NB4 (cell line): ENCODE measurements at regions not wholly inside any gene's neighbourhood (a gene's known extent, or its start where the extent isn't known, plus 50 kb on each side); places are given as distances from the start of the nearest gene placed in this dataset.

Experiments used
- DNase-seq: peaks from one replicate; pipeline ENCODE4 v3.0.0; 2010; ENCODE audit warnings: low read depth
- H3K4me3 ChIP-seq: one replicate; pipeline ENCODE4 v1.5.1; 2011; ENCODE audit warnings: mild to moderate bottlenecking, low read depth, low read length, moderate library complexity
- CTCF ChIP-seq: IDR thresholded peaks from one replicate; pipeline ENCODE4 v1.5.1; 2012; ENCODE audit warnings: low read depth, low read length
- MAX ChIP-seq: IDR thresholded peaks from 2 replicates; pipeline ENCODE4 v1.6.1; 2011; ENCODE audit warnings: low read depth, low read length
- MYC ChIP-seq: IDR thresholded peaks from 2 replicates; pipeline ENCODE4 v1.6.1; 2011; ENCODE audit warnings: low read depth, low read length
- POLR2A ChIP-seq: IDR thresholded peaks from 2 replicates; pipeline ENCODE4 v1.6.1; 2011; ENCODE audit warnings: mild to moderate bottlenecking; ENCODE audit not compliant: insufficient read length; ENCODE audit errors: extremely low read depth

GRCh38 chr6:65943548-65943947, 236.5 kb upstream of the EYS start:
- TF ChIP-seq MYC: no peak
- TF ChIP-seq MAX: no peak
- no peak for TF ChIP-seq CTCF
- TF ChIP-seq POLR2A: no peak
- H3K4me3 ChIP-seq: no peak overlapping the region
- no peak for DNase-seq

- no peak overlapping the region for H3K4me3 ChIP-seq
- no peak for DNase-seq
- no peak for TF ChIP-seq POLR2A
- no peak for TF ChIP-seq MAX
- TF ChIP-seq CTCF: no peak
- TF ChIP-seq MYC: no peak
These were observed 236.0 kb upstream of the EYS start for GRCh38 chr6:65943051-65943450.

GRCh38 chr6:65938000-65938399, 231.0 kb upstream of the EYS start:
- TF ChIP-seq POLR2A (no peak), MYC (no peak), MAX (no peak), CTCF (no peak)
- no peak for DNase-seq
- H3K4me3 ChIP-seq: no peak overlapping the region

- H3K4me3 ChIP-seq: no peak overlapping the region
- no peak for DNase-seq
- TF ChIP-seq MYC: no peak
- no peak for TF ChIP-seq CTCF
- TF ChIP-seq POLR2A: no peak
- TF ChIP-seq MAX: no peak
These were observed 228.4 kb upstream of the EYS start for GRCh38 chr6:65935412-65935811.

GRCh38 chr6:65933390-65933789, 226.4 kb upstream of the EYS start:
- TF ChIP-seq CTCF (no peak), POLR2A (no peak), MAX (no peak), MYC (no peak)
- H3K4me3 ChIP-seq: no peak overlapping the region
- no peak for DNase-seq

- DNase-seq: no peak
- TF ChIP-seq CTCF (no peak), POLR2A (no peak), MAX (no peak), MYC (no peak)
- no peak overlapping the region for H3K4me3 ChIP-seq
These were observed 220.1 kb upstream of the EYS start for GRCh38 chr6:65927141-65927540.
